SW 1271 (cell line): ENCODE measurements at regions not wholly inside any gene's neighbourhood (a gene's known extent, or its start where the extent isn't known, plus 50 kb on each side); places are given as distances from the start of the nearest gene placed in this dataset.

ENCODE experiments used
- DNase-seq, 2 experiments: peaks; one replicate each; lab custom pipeline; 2025; lab: John Stamatoyannopoulos, UW

DNA sequence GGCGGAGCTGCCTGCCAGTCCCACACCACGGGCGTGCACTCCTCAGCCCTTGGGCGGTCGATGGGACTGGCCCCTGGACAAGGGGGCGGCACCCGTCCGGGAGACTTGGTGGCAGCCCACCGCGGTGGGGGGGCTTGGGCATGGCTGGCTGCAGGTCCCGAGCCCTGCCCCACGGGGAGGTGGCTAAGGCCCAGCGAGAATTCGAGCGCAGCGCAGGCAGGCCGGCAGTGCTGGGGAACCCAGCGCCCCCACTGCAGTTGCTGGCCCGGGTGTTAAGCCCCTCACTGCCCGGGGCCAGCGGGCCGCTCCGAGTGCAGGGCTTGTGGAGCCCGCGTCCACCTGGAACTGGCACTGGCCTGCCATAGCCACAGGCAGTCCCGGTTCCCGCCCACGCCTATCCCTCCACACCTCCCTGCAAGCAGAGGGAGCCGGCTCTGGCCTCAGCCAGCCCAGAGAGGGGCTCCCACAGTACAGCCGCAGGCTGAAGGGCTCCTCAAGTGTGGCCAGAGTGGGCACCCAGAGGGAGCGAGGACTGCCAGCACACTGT, 742.9 kb upstream of the DDX18 start:
- no peak for DNase-seq

DNA sequence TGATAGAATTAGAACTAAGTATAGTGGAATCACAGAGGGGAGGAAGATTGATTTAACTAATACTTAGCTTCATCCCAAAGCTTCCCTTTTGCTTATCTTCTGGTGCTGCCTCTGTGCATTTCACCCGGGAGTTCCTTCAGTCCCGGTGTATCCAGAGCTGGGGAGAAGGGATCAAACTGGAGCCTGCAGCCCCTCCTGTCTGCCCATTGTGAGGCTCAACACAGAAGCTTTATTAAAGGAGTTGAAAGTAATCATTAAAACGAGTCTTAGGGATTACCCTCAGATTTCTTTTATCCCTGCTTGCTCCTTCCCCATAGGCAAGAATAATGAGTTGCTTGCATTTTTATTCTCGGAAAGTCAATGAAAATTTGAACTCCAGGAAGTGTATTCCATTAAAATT, 739.7 kb upstream of the DDX18 start:
- DNase-seq, result no peak

DNA sequence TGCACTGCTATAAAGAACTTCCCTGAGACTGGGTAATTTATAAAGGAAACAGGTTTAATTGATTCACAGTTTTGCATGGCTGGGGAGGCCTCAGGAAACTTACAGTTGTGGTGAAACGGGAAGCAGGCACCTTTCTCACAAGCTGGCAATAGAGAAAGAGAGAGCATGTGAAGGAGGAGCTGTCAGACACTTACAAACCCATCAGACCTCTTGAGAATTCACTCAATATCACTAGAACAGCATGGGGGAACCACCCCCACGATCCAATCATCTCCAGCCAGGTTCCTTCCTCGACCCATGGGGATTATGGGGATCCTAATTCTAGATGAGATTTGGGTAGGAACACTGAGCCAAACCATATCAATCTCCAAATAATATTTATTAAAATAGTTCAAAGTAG, 729.2 kb upstream of the DDX18 start:
- DNase-seq, result no peak

DNA sequence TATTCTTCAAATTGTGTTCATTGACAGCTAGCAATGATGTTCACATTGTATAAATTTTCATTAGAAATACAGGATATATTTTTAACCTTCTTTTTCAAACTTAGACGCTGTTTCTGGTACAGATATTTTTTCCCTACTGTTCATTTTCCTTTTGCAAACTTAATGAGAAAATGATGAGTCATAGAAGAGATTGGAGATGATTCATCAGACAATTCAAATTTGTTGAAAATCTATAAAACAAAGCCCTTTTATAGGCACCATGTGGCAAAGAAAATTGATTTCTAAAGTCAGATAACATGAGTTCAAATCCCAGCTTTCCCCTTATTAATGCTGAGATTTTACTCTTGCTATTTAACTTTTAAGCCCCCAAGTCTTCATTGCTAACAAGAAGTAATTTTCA, 728.8 kb upstream of the DDX18 start:
- DNase-seq, result no peak

DNA sequence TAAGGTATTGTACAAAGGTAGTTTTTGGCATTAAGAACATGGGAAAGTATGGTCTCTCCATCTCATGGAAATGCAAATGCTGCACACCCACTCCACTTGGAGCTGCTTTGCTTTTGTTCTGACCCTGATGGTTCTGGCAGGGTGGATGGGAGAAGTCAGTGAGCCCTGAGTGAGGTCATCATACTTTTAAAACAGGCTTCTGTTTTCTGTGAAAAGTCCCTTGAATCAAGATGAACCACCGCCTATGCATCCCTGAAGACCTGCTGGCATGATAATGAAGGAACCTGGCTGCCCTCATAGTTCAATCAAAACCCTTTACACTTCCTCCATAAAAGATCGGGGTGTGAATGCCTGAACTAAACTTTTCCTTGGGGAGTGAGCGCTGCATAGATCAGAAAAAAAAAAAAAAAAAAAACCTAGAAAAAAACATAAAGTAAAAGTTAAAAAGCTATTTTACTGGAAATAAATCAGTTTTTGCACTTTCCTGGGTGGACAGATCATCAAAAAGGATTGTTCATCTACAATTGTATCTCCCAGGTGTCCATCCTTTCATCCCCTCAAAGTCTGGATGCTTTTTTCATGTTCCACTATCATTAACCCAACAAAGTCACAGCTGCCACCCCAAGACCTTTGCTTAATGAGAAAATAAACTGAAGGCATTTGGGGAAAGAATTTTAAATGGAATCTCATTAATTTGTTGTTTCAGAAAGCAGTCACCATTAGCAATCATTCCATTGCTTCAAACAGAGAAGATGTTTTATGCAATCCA, 728.1 kb upstream of the DDX18 start:
- DNase-seq, result no peak

DNA sequence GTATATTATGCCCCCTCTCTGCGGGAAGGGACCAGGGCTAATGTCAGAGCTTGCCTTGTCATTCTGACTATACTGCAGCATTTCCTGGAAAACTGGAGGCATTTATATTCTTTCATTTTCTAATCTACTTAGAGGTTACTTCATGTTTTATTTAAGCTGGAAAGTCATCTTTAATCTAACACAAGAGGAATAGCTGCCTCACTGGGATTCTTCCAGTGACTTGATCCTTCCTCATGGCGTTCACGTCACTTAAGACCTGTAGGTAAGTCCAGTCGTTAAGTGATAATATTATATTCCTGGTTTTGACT, 727.6 kb upstream of the DDX18 start:
- no peak for DNase-seq

DNA sequence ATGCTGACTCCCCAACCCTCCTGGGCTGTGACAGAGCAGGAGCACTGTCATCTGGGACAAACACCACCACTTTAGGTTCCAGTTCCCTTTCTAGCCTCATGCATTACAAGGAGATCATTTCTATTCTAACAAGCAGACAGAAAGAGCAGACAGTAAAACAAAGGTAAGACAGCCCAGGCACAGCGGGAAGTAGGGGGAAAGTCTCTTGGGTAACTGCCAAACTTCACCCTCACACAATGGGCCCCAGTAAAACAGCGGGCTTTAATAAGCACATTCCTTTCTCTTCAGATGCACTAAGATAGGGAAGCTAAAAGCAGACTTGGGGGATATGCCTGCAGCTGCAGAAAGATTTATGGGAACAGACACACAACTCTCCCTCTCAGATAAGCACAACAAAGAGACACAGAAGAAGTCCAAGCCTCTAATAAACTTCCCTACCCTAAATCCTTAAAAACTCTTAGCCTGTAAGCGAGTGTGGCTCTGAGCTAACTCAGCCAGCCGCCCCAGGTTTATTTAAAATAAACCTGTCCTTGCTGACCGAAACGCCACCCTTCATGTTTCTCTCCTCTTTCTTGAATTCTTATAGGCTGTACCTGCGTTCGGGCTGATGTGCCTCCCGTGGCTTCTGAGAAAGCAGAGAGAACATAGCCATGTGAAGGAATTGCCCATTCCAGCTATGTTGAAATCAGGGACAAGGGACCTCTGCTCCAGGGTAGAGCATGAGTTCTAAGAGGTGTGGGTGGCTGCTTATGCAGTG, 726.8 kb upstream of the DDX18 start:
- no peak for DNase-seq

DNA sequence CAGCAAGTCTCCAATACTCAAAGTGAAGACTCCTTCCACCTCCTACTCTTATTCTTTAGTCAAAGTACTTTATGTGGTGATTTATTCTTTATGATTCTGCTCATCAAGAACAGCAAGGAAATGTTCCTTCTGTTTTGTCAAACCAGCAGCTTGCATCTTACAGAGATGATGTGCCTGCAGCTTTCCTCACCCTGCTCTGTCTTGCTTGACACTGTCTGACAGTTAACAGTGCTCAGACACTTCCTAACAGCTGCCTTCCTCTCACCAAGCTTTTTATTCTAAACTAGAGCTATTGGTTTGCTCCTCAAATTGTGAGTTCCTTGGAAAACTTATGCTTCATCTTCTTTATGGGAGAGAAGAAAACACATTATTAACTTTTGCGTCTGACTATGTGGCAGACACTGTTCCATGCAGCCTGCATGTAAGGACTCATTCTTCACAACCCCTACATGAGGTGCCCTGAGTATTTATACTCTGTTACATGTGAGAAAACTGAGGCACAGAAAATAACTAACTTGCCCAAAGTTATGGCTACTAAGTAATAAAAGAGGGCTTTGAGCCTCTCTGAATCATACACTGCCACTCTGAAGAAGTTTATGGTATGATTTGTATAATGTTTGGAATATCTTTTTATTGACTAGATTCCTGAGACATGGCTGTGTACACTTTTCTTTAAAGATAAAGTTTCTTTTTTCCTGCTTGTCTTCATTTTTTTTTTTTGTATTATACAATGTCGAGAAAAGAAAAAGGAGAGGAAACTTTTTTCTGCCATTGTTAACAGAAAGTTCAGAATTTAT, 723.3 kb upstream of the DDX18 start:
- no peak for DNase-seq

DNA sequence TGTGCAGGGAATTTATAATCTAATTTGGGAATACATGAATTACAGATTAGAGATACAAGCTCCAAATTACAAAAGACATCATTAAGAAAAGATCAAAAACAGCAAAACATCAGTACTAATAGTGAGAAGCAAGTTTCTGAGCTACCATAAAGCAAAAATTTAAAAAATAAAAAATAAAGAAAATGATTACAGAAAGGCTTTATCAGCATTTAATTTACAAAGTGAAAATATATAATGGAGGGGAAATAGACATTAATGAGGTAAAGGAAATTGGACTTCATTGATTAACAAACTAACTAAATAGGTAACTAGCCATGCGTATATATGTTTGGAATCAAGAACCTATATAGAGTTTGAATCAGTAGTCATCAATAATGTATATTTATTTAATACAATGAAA, 712.9 kb upstream of the DDX18 start:
- no peak for DNase-seq

DNA sequence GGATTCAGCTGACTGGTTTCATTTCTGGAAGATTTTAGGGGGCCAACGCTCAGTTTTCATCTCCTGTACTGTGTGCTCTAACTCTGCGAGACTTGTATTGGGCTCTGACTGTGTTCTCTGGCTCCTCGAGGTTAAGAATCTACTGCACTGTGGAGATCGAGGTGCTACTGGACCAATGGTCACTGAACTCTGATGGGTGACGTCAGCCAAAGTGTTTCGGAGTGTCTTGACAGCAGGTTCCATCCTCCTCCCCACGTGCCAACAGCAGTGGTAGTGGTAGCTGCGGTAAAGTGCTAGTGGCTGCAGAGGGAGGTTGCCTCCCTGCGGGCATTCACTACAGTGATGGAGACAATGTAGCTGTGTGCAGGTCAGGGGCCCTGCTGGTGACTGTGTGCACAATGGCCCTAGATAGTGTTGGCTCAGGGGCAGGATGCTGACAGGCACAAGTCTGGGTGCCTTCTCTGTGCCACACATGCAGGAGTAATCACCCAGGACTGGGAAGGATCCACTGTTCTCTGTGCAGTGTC, 705.7 kb upstream of the DDX18 start:
- no peak for DNase-seq

DNA sequence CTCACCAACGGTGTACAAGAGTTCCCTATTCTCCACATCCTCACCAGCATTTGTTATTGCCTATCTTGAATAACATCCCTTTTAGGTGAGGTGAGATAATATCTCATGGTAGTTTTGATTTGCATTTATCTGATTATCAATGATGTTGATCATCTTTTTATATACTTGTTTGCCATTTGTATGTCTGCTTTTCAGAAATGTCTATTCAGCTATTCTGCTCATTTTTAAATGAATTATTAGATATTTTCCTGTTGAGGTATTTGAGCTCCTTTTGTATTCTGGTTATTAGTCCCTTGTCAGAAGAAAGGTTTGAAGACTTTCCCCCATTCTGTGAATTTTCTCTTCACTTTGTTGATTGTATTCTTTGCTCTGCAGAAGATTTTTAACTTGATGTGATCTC, 695.5 kb upstream of the DDX18 start:
- DNase-seq, result no peak

DNA sequence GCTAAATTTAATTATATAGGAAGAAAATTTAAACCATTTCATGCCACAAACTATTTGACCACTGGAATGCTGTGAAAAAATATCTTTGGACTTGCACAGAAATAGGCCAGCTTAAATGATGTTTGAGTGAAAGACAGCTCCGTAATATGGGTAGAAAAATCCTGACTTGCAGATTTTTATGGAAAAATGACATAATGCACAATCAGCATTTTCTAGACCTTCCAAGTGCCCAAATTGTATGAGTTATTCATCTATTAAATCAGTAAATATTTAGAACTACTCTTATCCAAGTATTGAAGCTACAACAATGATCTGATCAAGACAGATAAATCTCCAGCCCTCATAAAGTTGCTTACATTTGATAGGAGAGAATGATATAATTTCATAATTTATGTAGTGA, 691.1 kb upstream of the DDX18 start:
- DNase-seq, result no peak

DNA sequence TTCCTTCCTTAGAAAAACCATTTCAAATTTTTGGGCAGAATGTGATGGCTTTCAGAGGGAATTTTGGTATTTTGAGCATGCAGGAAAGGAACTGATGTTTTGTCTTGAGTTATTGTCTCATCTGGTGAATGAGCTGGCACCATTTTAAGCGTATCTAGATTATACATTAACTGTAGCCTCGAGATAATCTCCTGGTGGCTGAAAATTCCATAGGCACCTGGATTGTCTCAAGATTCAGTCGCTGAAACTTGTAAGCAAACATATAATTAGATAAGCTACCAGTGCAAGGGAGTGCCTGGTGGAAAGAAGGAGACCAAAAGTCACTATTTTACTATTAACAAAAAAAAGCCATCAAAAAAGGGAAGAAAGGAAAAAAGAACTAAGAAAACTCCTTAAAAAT, 687.8 kb upstream of the DDX18 start:
- DNase-seq, result no peak

DNA sequence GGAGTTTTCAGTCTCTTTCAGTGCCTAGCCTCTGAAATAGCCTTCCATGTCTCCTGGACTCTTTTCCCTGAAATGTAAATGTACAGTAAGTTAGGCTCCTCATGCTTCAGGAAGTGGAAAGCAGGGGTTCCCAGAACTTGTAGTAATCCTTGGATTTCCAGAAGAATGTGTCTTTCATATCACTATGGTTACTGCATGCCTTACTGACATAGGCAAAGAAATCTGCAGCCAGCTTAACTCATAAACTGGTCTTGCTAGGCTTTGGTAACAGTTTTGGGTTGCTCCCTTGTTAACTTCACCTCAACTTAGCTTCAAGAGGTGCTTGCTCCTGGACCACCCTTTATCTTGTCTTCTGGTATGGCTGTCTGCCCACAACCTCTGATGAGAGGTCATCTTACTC, 686.8 kb upstream of the DDX18 start:
- DNase-seq, result no peak

DNA sequence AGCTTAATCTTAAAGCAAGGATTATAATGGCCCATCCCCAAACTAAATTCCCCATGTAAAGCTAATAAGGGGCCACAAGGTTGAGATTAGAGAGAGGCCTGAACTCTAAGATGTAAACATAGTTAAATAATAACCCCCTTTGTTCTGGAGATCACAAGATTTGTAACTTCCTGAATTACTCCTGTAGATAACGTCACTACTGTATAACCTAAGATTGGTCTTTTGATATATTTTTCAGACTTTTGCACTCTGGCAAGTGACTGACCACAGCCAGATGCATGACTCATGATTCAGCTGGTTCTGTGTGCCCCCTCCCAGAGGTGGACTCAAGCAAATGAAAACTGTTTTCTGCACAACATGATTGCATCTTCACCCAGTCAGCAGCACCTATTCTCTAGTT, 686.0 kb upstream of the DDX18 start:
- no peak for DNase-seq

DNA sequence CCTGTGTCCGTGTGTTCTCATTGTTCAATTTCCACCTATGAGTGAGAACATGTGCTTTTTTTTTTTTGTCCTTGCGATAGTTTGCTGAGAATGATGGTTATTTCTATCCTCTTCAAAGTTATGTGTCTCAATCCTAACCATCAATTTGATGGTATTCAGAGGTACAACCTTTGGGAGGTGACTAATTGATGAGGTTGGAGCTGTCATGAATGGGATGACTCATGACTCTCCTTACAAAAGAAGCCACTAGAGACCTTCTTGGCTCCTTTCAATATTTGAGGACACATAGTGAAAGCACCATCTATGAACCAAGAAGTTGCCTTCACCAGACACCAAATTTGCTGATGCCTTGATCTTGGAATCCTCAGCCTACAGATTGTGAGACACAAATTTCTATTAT, 677.1 kb upstream of the DDX18 start:
- no peak for DNase-seq

DNA sequence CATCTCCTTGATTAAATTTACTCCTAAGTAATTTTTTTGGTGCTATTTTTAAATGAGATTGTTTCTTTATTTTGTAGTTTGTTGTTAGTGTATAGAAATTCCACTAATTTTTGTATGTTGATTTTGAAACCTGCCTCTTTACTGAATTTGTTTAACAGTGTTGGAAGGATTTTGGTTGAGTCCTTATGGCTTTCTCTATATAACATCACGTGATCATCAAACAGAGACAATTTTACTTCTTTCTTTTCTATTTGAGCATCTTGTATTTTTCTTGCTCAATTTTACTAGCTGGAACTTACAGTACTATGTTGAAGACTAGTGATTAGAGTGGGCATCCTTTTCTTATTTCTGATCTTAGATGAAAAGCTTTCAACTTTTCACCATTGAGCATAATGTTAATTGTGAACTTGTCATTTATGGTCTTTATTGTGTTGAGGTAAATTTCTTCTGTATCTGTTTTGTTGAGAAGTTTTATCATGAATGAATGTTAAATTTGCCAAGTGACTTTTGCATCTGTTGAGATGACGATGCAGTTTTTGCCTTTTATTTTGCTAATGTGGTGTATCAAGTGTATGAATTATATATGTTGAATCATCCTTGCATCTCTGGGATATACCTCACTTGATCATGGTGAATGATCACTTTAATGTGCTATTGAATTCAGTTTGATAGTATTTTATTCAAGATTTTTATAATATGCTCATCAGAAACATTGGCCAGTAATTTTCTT, 645.3 kb upstream of the DDX18 start:
- no peak for DNase-seq

DNA sequence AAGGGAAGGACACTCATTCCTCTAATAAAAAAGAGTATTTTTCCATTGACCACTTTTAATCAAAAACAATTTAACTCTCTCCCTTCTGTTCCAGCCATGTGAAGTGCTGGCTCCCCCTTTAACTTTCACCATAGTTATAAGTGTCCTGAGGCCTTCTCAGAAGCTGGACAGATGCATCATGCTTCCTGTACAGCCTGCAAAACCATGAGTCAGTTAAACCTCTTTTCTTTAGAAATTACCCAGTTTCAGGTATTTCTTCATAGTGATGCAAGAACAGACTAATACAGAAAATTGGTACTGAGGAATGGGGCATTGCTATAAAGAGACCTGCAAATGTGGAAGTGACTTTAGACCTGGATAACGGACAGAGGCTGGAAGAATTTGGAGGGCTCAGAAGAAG, 643.6 kb upstream of the DDX18 start:
- no peak for DNase-seq

DNA sequence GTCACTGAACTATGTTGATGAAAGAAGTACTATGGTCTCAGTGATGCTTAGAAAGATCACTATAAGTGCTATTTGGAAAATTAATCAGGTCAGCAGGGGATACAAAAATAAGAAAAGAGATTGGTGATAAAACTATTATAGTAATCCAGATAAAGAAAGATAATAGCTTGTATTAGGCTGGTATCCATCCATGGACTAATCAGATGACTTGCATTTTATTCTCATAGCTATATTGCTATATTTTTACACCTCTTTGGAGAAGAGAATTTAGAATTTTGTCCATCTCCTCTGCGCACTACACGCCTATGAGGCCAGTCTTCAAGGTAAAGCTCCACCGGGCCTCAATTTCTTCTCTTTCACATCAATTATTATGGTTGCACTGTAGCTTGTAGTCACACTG, 635.1 kb upstream of the DDX18 start:
- DNase-seq, result no peak

DNA sequence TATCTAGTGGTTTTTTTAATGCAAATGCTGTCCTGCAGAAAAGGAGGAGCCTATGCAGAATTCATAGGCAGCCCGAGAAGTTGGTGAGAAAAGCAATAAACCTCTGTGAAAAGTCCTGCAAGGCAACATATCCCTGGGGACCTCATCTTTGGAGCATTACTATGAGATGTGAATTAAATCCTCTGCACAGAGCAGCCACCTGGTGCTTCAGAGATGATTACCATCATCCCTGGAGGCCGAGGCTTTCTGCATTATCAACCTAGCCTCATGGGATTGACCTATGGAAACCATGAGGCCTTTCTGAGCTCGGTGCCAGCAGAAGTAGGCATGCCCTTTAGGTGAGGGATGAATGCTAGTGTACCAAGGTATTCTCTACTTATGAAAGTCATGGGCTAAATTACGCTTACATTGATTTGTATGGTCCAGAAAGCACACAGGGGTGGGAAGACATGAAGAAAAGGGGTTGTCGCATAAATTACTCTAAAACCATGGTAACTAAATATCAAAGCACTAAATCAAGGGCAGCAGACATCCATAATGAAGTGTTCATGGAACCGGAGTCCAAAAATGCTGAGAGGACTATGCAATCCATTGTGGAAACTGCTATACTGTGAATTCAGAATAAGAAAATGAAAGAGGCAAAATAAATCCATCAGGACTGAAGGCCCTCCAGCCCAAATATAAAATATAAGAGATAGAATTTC, 623.5 kb upstream of the DDX18 start:
- DNase-seq, result no peak

DNA sequence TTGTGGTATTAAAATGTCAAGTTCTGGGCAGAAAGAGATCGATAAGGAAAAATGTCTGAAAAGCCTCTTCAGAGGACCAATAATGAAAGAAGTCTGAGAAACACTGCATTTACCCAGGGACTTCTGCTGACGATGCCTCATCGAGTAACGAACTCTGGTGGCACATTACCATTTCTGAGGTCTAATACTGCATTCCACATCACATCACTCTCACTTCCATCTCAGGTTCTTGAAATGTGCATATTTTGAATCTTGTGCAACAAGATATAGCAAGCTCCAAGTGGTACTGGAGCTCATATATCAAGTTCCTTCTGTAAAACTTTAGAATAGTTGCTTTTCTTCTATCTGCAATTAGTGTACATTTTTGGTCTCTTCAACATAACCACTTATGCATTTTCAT, 619.1 kb upstream of the DDX18 start:
- DNase-seq, result no peak
